MCF 10A (cell line): ENCODE measurements at regions not wholly inside any gene's neighbourhood (a gene's known extent, or its start where the extent isn't known, plus 50 kb on each side); places are given as distances from the start of the nearest gene placed in this dataset.

Experiments
- BruUV-seq: library from RNA; stranded (reverse); fragments of 400-500 nt; replicated peaks from 2 replicates; lab custom pipeline; 2021; lab: Mats Ljungman, UMichigan
- CTCF ChIA-PET: fragments of 300-600 bp; sonication (Branson Sonifier 250); formaldehyde crosslinking; extraction: SDS; loops from one replicate; lab custom pipeline; 2021; ENCODE audit warnings: antibody characterized with exemption, inconsistent platforms; lab: Yijun Ruan, JAX
- POLR2A ChIA-PET: fragments of 300-600, 350-650 bp; sonication (Branson Sonifier 250); formaldehyde crosslinking; extraction: SDS; loops from one replicate; lab custom pipeline; 2020; ENCODE audit warnings: antibody characterized with exemption, inconsistent platforms; lab: Yijun Ruan, JAX
- DNase-seq: peaks from one replicate; pipeline ENCODE4 v3.0.0-alpha.2; 2018; ENCODE audit not compliant: unreplicated experiment
- H3K27ac Mint-ChIP-seq: one replicate; pipeline ENCODE4 v1.8.0; 2022; ENCODE audit warnings: mild to moderate bottlenecking, low read depth, mixed read lengths; ENCODE audit not compliant: unreplicated experiment
- H3K27me3 Mint-ChIP-seq: one replicate; pipeline ENCODE4 v1.8.0; 2022; ENCODE audit warnings: mixed read lengths; ENCODE audit not compliant: insufficient read depth, unreplicated experiment
- H3K36me3 Mint-ChIP-seq: one replicate; pipeline ENCODE4 v1.8.0; 2022; ENCODE audit warnings: mild to moderate bottlenecking, moderate library complexity, mixed read lengths; ENCODE audit not compliant: insufficient read depth, unreplicated experiment
- H3K4me1 Mint-ChIP-seq: one replicate; pipeline ENCODE4 v1.8.0; 2022; ENCODE audit warnings: mixed read lengths; ENCODE audit not compliant: insufficient read depth, unreplicated experiment
- H3K4me3 Mint-ChIP-seq: one replicate; pipeline ENCODE4 v1.8.0; 2022; ENCODE audit warnings: mild to moderate bottlenecking, moderate library complexity, mixed read lengths; ENCODE audit not compliant: unreplicated experiment
- H3K9me3 Mint-ChIP-seq: one replicate; pipeline ENCODE4 v1.8.0; 2022; ENCODE audit warnings: mixed read lengths; ENCODE audit not compliant: unreplicated experiment
- CTCF ChIP-seq: fragments of 200-600 bp; IDR thresholded peaks from one replicate; pipeline ENCODE4 v1.8.0; 2022; ENCODE audit warnings: antibody characterized with exemption, mild to moderate bottlenecking; ENCODE audit not compliant: unreplicated experiment
- intact Hi-C: fragments of 100-400 bp; cut with micrococcal nuclease; formaldehyde crosslinking; loops from 2 replicates; pipeline ENCODE4 v1.14.1; 2022

- ChIA-PET POLR2A (no interaction called here), CTCF (interaction anchor here (0.6 kb wide), 1 partner anchor 967 kb away, joined by 3 read pairs; no protein-coding TSS in a partner anchor)
- no TSS peak for BruUV-seq
- Mint-ChIP-seq H3K9me3 (peaks cover 8% of the 10 kb centered on the region), H3K36me3 (no peaks in the 10 kb centered on the region), H3K27me3 (no peaks in the 10 kb centered on the region), H3K4me1 (no peaks in the 10 kb centered on the region), H3K4me3 (no peak overlapping the region), H3K27ac (no peak overlapping the region)
- DNase-seq, result no peak
- intact Hi-C loops, result no loop called here
- TF ChIP-seq CTCF, result no peak
These were observed 451.1 kb downstream of the TUSC1 start for GRCh38 chr9:25226901-25227686.

DNA sequence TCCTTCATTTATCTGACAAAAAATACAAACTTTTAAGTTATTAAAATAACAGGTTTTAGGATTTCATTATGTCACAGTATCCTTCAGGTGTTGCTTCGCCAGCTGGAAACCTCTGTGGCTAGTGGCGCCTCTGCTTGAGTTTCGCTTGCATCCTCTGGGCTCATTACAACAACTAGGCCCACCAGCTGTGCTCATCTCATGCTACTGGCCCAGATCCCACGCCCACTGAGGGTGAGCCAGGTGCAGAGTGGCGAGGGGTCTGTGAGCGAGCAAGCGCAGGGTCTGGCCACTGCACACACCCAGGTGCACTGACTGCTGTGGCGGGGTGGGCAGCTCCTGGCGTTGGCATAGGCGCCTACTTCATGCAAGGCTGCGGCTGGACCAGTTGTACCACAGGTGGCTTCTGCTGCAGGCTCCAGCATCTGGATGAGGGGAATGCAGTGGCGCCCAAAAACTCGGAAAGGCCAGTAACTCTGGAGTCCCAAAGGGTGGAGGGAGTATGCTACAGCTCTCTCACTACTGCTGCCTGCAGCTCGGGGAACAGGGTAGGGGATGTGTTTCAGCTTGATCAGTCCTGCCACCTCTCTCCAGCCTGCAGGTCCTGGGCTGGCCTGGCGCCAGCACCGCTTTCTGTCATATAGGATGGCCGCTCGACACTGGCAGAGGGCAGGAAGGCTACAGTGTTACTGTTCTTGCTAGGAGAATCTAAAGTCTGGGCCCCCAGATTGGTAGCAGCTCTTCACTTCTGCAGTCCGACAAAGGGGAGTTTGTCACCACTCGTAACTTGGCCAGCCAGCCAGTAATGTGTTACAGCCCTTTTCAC, 452.1 kb downstream of the TUSC1 start:
- BruUV-seq, result no TSS peak
- intact Hi-C loops, result no loop called here
- Mint-ChIP-seq H3K27ac (no peak overlapping the region), H3K4me1 (no peaks in the 10 kb centered on the region), H3K27me3 (no peaks in the 10 kb centered on the region), H3K4me3 (no peak overlapping the region), H3K36me3 (no peaks in the 10 kb centered on the region), H3K9me3 (peaks cover 8% of the 10 kb centered on the region)
- CTCF ChIA-PET, result interaction anchor here (0.6 kb wide), 2 partner anchors 61 to 557 kb away, joined by 4 to 5 read pairs; no protein-coding TSS in a partner anchor
- POLR2A ChIA-PET, result interaction anchor here (0.6 kb wide), 1 partner anchor 48 kb away, joined by 3 read pairs; no protein-coding TSS in a partner anchor
- DNase-seq, result no peak
- TF ChIP-seq CTCF, result no peak

GRCh38 chr9:25224996-25225395, 453.2 kb downstream of the TUSC1 start:
- H3K4me3 Mint-ChIP-seq, result no peak overlapping the region
- DNase-seq, result no peak
- intact Hi-C loops, result no loop called here
- H3K27me3 Mint-ChIP-seq, result no peaks in the 10 kb centered on the region
- H3K36me3 Mint-ChIP-seq, result no peaks in the 10 kb centered on the region
- H3K4me1 Mint-ChIP-seq, result no peaks in the 10 kb centered on the region
- ChIA-PET CTCF (no interaction called here), POLR2A (no interaction called here)
- no peak for TF ChIP-seq CTCF
- BruUV-seq, result no TSS peak
- no peaks in the 10 kb centered on the region for H3K9me3 Mint-ChIP-seq
- H3K27ac Mint-ChIP-seq, result no peak overlapping the region

DNA sequence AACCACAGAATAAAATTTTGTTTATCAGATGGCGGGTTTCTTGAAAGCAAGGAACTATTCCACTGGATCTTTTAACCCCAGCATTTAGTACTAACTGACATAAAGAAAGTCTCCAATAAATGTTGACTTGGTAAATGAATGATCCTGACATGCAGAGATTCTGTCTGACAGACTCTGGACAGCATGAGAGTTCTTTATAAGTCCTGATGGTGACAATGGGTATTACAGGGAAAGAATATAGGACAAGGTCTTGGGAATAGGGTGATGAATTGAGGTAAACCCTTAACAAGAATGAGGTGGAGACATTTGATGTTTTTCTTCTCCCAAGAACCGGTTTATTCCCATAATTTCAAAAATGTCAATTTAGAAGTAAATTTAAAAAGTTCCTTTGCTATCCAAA, 453.9 kb downstream of the TUSC1 start:
- Mint-ChIP-seq H3K4me1 (no peaks in the 10 kb centered on the region), H3K27ac (no peak overlapping the region), H3K4me3 (no peak overlapping the region), H3K27me3 (no peaks in the 10 kb centered on the region), H3K9me3 (no peaks in the 10 kb centered on the region), H3K36me3 (no peaks in the 10 kb centered on the region)
- DNase-seq, result no peak
- ChIA-PET POLR2A (no interaction called here), CTCF (no interaction called here)
- intact Hi-C loops, result no loop called here
- no peak for TF ChIP-seq CTCF
- no TSS peak for BruUV-seq
